Gastroesophageal sphincter (tissue), 4 donors: ENCODE measurements at regions not wholly inside any gene's neighbourhood (a gene's known extent, or its start where the extent isn't known, plus 50 kb on each side); places are given as distances from the start of the nearest gene placed in this dataset.

ENCODE experiments used
- ATAC-seq: fragments of 150-250 bp; one replicate; pipeline ENCODE4 v1.9.1; 2016; ENCODE audit warnings: mild to moderate bottlenecking, moderate library complexity
- H3K27ac ChIP-seq, 4 donors: fragments of 200-600 bp; sonication (generic) in 3 of 4; 1 replicate in 3 of 4; 2 replicates in 1 of 4; pipeline ENCODE4 v1.5.1; 2016 to 2019
- H3K27me3 ChIP-seq: fragments of 200-600 bp; sonication (generic); one replicate; pipeline ENCODE4 v1.5.1; 2019
- H3K36me3 ChIP-seq, 2 donors: fragments of 200-600 bp; sonication (generic); one replicate each; pipeline ENCODE4 v1.5.1; 2019; ENCODE audit warnings: control low read depth in 1 of 2
- H3K4me1 ChIP-seq, 3 donors: fragments of 200-600 bp; sonication (generic); 1 replicate in 2 of 3; 2 replicates in 1 of 3; pipeline ENCODE4 v1.5.1; 2016 to 2019; ENCODE audit warnings: control low read depth in 2 of 3
- H3K4me3 ChIP-seq, 2 donors: fragments of 200-600 bp; sonication (generic); one replicate each; pipeline ENCODE4 v1.5.1; 2019; ENCODE audit warnings: mild to moderate bottlenecking in 1 of 2, moderate library complexity in 1 of 2
- H3K9me3 ChIP-seq, 3 donors: fragments of 200-600 bp; sonication (generic); one replicate each; pipeline ENCODE4 v1.5.1; 2017 to 2019; ENCODE audit warnings: control low read depth in 2 of 3
- EP300 ChIP-seq: sonication (generic); formaldehyde crosslinking; IDR thresholded peaks from one replicate; pipeline ENCODE4 v1.6.1; 2017; ENCODE audit warnings: antibody characterized with exemption, mild to moderate bottlenecking
- POLR2A ChIP-seq, 2 donors: fragments of 450-650 bp; IDR thresholded peaks; one replicate each; pipeline ENCODE4 v1.6.1; 2017; ENCODE audit warnings: antibody characterized with exemption in 2 of 2, mild to moderate bottlenecking in 2 of 2, moderate library complexity in 1 of 2
- POLR2AphosphoS5 ChIP-seq: sonication (generic); formaldehyde crosslinking; IDR thresholded peaks from one replicate; pipeline ENCODE4 v1.6.1; 2017; ENCODE audit warnings: antibody characterized with exemption
- WGBS, 2 donors: methylation state at CpG; one replicate each; pipeline ENCODE4 v1.1.5; 2018; ENCODE audit warnings: low coverage in 1 of 2; 5-methylcytosine and 5-hydroxymethylcytosine counted together
- TF ChIP-seq, protein P1 (sequence below), 4 experiments: fragments of 200-600 bp in 2 of 4; fragments of 450-650 bp in 2 of 4; sonication (generic) in 1 of 4; IDR thresholded peaks; one replicate each; pipeline ENCODE4 v1.5.1; 2017 to 2019; ENCODE audit warnings: antibody characterized with exemption in 4 of 4, mild to moderate bottlenecking in 2 of 4, moderate library complexity in 2 of 4

DNA sequence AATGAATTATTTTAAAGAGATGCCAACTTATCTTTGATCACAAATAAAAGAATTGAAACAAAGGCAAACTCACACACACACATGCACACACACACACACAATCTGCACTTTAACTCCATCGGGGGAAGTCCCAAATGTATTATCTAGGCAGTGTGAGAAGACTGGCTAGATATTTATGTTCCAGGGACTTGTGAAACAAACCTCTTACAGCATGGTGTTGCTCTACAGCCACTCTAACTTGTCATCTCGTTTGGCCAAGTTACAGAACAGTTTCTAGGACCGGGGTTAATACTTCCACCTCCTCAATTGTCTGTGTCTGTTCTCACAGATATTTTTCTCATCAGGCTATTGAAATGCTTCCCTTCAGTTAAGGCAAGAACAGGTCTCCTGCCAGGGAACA is 855.0 kb downstream of the EPHA7 start:
- WGBS, 2 donors, result 65 to 80% methylated on average over 3 of the region's 3 CpGs
- Histone ChIP-seq H3K9me3 (no peaks in the 10 kb centered on the region), H3K27ac (no peak overlapping the region), H3K4me1 (no peaks in the 10 kb centered on the region), H3K36me3 (no peaks in the 10 kb centered on the region), H3K4me3 (no peak overlapping the region), H3K27me3 (no peaks in the 10 kb centered on the region)
- no peak for ATAC-seq
- no peak for TF ChIP-seq POLR2AphosphoS5
- no peak for TF ChIP-seq EP300
- no peak for TF ChIP-seq POLR2A (IDR thresholded peaks at IDR 0.05)
- TF ChIP-seq, protein P1, sequence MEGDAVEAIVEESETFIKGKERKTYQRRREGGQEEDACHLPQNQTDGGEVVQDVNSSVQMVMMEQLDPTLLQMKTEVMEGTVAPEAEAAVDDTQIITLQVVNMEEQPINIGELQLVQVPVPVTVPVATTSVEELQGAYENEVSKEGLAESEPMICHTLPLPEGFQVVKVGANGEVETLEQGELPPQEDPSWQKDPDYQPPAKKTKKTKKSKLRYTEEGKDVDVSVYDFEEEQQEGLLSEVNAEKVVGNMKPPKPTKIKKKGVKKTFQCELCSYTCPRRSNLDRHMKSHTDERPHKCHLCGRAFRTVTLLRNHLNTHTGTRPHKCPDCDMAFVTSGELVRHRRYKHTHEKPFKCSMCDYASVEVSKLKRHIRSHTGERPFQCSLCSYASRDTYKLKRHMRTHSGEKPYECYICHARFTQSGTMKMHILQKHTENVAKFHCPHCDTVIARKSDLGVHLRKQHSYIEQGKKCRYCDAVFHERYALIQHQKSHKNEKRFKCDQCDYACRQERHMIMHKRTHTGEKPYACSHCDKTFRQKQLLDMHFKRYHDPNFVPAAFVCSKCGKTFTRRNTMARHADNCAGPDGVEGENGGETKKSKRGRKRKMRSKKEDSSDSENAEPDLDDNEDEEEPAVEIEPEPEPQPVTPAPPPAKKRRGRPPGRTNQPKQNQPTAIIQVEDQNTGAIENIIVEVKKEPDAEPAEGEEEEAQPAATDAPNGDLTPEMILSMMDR (IDR thresholded peaks at IDR 0.05), result no peak

DNA sequence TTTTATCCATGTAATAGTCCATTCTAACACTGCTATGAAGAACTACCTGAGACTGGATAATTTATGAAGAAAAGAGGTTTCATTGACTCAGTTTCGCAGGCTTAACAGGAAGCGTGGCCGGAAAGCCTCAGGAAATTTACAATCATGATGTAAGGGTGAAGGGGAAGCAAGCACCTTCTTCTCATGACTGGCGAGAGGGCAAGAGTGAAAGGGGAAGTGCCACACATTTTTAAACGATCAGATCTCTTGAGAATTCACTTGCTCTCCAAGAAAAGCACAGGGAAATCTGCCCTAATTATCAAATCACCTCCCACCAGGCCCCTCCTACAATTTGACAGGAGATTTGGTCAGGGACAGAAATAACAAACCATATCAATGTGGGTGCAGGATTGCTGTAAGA is 859.7 kb downstream of the EPHA7 start:
- Histone ChIP-seq H3K9me3 (no peaks in the 10 kb centered on the region), H3K4me1 (no peaks in the 10 kb centered on the region), H3K27me3 (no peaks in the 10 kb centered on the region), H3K4me3 (no peak overlapping the region), H3K36me3 (no peaks in the 10 kb centered on the region), H3K27ac (no peak overlapping the region)
- TF ChIP-seq POLR2A (IDR thresholded peaks at IDR 0.05) (no peak), POLR2AphosphoS5 (no peak), EP300 (no peak)
- TF ChIP-seq, protein P1 (IDR thresholded peaks at IDR 0.05), result no peak
- 48 to 50% methylated on average over 5 of the region's 5 CpGs for WGBS, 2 donors
- ATAC-seq, result no peak

DNA sequence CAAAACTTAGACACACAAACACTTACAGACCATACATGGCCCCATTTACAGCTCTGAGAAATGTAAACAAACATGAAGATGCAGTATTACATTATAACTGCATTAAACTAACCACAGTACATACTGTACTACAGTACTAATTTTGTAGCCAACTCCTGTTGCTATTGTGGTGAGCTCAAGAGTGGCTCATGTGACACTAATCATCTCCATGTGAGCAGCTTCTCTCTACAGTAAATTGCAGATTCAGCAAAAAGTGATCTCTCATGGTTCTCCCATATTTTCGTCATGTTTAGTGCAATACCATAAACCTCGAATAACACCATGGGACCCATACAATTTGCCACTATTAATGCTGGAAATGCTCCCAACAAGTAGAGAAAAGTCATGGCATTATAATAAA is 860.4 kb downstream of the EPHA7 start:
- no peaks in the 10 kb centered on the region for H3K9me3 ChIP-seq
- no peak overlapping the region for H3K4me3 ChIP-seq
- H3K27ac ChIP-seq, result no peak overlapping the region
- TF ChIP-seq, protein P1 (IDR thresholded peaks at IDR 0.05), result no peak
- TF ChIP-seq POLR2A (IDR thresholded peaks at IDR 0.05), result no peak
- TF ChIP-seq EP300, result no peak
- TF ChIP-seq POLR2AphosphoS5, result no peak
- no peaks in the 10 kb centered on the region for H3K36me3 ChIP-seq
- ATAC-seq, result no peak
- WGBS, 2 donors, result 87 to 92% methylated on average over 2 of the region's 2 CpGs
- H3K27me3 ChIP-seq, result no peaks in the 10 kb centered on the region
- no peaks in the 10 kb centered on the region for H3K4me1 ChIP-seq

DNA sequence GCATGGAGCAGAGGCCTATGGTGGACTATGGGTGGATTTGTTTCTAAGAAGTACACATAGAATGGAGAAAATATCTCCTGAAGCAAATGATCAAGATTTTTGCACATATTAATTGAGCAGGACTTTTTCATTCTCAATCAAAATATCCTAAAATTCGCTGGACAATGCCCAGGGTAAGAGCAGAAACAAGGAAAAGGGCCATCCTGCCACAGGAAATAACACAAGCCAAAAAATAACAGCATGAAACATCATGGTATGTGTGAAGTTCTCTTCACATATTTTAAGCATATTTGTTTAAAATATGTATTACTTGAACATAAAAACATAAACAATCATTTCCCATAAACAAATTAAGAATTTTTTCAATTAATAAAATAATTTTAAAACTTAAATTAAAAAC is 868.9 kb downstream of the EPHA7 start:
- no peak for TF ChIP-seq POLR2AphosphoS5
- 35 to 85% methylated on average over 1 of the region's 1 CpG for WGBS, 2 donors

DNA sequence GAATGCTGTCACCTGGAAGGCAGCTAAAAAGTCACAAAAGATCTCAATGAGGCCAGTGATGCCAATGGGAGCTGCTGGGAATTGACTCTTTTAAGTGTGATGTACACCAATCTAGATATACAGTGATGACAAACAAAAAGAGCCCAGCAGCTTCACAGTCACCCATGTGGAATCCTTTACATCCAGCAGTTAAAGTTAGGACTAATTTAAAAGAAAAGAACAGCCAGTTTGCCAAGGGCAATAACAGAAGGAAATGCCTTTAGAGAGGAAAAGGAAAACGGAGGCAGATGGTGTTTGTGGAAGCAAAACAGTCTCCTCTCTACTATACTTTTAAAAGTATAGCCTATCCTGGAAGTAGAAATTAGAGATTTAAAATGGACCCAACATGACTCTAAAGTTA is 873.5 kb downstream of the EPHA7 start:
- Histone ChIP-seq H3K4me1 (no peaks in the 10 kb centered on the region), H3K9me3 (no peaks in the 10 kb centered on the region), H3K27ac (no peak overlapping the region), H3K36me3 (no peaks in the 10 kb centered on the region), H3K27me3 (no peaks in the 10 kb centered on the region), H3K4me3 (no peak overlapping the region)
- no peak for ATAC-seq
- TF ChIP-seq EP300 (no peak), POLR2AphosphoS5 (no peak), POLR2A (IDR thresholded peaks at IDR 0.05) (no peak)
- TF ChIP-seq, protein P1 (IDR thresholded peaks at IDR 0.05), result no peak
- 50% methylated on average over 1 of the region's 1 CpG for WGBS, 2 donors

More for the DNA sequence above, 868.9 kb downstream of the EPHA7 start:
- no peaks in the 10 kb centered on the region for H3K4me1 ChIP-seq
- no peak overlapping the region for H3K27ac ChIP-seq
- no peaks in the 10 kb centered on the region for H3K27me3 ChIP-seq
- no peak overlapping the region for H3K4me3 ChIP-seq
- H3K36me3 ChIP-seq, result no peaks in the 10 kb centered on the region
- ATAC-seq, result no peak
- H3K9me3 ChIP-seq, result no peaks in the 10 kb centered on the region
